Cardiac septum (tissue), 1 donor: ENCODE measurements at regions not wholly inside any gene's neighbourhood (a gene's known extent, or its start where the extent isn't known, plus 50 kb on each side); places are given as distances from the start of the nearest gene placed in this dataset.

Experiments used
- DNase-seq: peaks from one replicate; pipeline ENCODE4 v3.0.0-alpha.2; 2020; ENCODE audit warnings: low spot score
- intact Hi-C: fragments of 100-400 bp; cut with DNase I; formaldehyde crosslinking; loops from one replicate; pipeline ENCODE4 v1.14.0; 2022
- donor health status: DM: no; HTN: no; CAD: no.

- intact Hi-C loops = loop anchor here (10.0 kb wide), 1 partner anchor 303 kb away; no protein-coding TSS in a partner anchor
- no peak for DNase-seq
Measured at GRCh38 chr13:34657716-34658115, 284.4 kb upstream of the NBEA start.

DNA sequence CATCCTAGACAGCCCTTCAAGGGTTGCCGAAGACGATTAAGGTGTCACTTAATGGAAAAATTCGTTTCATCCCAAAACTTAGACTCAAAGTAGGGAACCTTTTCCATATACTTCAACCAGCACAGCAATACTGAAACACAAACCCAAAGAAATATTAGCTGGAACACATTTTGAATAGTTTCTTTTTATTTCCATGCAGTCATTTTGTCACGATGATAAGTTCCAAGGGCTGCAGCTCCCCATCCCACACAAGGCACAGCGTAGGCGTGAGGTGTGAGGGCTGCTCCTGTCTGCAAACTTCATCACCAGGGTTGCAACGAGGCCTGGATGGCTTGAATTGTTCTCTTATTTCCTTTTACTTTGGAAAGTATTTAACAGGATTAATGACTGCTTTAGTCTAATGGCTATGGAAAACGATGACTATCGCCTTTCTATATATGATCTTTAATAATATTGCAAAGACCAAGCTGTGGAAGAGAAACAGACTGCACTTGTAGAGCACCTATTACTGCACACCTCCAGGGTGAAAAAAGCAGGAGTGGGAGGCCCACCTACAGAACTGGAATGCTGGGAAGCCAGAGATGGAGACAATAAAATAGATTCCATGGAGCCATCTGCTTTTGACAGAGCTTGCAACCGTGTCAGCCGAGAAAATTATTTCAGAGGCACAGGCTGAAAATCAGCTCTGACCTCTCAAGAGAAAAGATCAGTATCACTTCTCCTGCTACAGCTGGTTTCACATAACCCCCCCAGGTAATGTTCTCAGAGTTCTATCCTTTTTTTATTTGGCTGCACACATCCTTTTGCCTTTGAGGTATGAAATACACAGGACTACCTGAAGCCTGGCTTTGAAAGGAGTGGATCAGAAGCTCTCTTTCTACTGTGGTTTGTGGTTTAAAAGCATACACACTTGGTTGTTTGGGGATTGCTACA is 274.5 kb upstream of the NBEA start:
- no peak for DNase-seq
- intact Hi-C loops = no loop called here

GRCh38 chr13:34671137-34671536 is 270.9 kb upstream of the NBEA start:
- no peak for DNase-seq
- intact Hi-C loops = loop anchor here (2.0 to 5.0 kb wide), 2 partner anchors 61 to 78 kb away; no protein-coding TSS in a partner anchor

DNA sequence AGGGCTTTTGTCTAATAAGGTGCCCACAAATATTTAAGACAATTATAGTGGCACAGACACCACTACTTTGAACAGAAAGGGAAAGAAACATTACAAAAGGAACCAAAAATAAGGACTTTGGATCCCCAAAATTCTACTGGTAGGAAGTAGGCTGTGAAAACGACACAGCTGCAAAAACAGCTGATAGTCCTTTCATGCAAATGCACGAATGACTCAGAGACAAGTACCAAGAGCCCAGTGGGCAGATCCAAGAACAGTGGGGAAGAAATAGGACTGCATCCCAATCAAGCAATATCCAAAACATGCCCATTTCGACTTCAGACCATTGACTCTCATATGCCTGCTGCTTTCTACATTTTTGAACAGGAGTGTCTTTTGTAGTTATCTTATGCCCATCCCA is 269.4 kb upstream of the NBEA start:
- intact Hi-C loops = loop anchor here (5.0 kb wide), 1 partner anchor 60 kb away; no protein-coding TSS in a partner anchor
- no peak for DNase-seq

- intact Hi-C loops = no loop called here
- no peak for DNase-seq
Measured at GRCh38 chr13:34675626-34676025, 266.4 kb upstream of the NBEA start.

DNA sequence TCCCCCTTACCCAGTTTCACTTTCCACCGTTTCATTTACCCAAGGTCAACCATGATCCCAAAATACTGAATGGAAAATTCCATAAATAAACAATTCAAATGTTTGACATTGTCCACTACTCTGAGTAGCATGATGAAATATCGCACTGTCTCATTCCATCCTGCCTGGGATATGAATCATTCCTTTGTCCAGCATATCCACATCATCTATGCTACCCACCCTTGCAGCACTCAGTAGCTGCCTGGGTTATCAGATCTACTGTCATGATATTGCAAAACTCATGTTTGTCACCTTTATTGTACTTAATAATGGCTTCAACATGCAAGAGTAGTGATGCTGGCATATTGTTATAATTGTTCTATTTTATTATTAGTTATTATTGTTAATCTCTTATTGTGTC is 263.9 kb upstream of the NBEA start:
- no peak for DNase-seq
- intact Hi-C loops = no loop called here

- DNase-seq = no peak
- intact Hi-C loops = no loop called here
Measured at GRCh38 chr13:34681405-34681955, 260.6 kb upstream of the NBEA start.

DNA sequence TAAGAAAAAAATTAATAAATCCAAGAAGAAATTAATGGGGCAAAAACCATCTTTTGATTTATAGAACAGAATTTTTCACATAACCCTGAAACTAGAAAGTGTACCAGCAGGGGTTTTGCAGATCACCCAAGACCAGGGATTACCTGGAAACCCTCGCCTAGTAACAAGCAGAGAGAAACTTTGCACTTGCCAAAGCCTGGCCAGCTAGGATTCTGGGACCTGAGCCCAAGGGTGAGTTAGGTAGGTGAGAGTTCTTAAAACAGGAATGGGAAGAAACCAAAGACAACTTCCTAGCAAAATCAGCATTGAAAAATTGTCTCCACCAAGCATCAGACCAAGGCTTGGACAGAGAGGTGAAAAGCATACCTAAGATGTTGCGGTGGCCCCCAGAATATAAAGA is 247.0 kb upstream of the NBEA start:
- intact Hi-C loops = no loop called here
- no peak for DNase-seq

GRCh38 chr13:34696296-34696695 is 245.8 kb upstream of the NBEA start:
- no peak for DNase-seq
- intact Hi-C loops = no loop called here

DNA sequence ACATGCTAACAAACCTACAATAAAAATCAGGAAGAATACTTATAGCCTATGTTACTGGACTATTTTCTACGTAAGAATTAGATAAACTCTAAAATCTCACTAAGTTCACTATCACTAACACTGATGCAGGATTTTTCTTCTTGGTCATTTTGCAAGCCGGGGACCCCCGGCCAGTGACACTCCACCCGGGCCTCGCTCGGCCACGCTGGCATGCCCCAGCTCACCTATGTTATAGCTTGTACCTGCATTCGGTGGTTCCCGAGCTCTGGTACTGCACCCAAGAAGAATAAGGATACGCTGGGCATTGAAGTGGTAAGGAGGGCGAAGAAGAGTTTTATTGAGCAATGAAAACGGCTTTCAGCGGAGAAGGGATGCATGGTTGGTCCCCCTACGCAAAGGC is 245.3 kb upstream of the NBEA start:
- intact Hi-C loops = no loop called here
- DNase-seq = no peak

- DNase-seq = no peak
- intact Hi-C loops = no loop called here
Measured at GRCh38 chr13:34698945-34699344, 243.1 kb upstream of the NBEA start.

GRCh38 chr13:34700155-34700554 is 241.9 kb upstream of the NBEA start:
- no peak for DNase-seq
- intact Hi-C loops = no loop called here

DNA sequence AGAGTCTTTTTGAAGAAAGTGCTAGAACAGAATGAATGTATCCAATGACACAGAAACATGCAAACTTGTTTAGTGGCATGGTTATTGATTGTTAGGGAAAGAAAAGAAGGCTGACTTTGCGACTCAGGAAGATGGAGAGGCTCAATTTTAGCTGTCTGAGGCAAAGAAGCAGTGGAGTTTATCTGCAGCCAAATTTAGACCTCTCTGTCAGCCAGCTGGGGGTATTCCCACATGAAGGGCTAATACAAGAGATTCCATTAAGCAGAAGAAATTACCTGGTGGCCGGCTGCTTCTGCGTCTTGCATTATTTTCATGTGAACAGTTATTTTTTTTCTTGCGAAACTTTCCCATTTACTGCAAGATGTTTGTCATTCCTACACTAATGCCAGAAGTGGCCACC is 240.2 kb upstream of the NBEA start:
- no peak for DNase-seq
- intact Hi-C loops = no loop called here

DNA sequence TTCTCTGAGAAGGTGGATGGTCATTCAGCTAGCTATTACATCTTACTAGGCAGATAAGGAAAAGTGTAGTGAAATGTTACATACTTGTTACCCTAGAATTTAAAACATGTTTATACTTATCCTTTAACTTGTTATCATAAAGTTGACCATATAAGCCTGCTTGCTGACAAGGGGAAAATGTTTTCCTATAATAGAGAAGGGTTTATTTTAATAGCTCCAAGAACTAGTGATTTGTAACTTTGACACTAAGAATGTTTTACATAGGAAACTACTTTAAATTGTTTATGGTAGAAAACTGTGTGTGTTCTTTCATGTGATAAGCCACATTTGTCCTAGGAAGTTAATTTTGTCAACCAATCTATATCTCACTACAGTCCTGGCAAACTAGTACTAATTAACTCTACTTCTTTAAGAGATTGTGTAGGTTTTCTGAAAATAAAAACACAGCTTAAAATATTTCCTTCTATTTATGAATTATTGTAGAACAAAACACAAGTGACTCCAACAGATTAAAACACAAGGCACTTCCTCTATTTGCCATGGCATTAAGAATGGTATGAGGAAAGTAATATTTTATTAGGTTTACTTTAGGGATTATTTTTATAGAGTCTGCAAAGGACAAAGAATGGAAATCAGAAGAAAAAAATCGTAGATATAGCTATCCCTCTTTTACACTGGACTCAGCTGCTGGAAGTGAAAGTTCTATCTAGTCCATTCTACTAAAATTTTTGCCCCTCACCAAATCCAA is 233.3 kb upstream of the NBEA start:
- no peak for DNase-seq
- intact Hi-C loops = no loop called here

GRCh38 chr13:34719060-34719875 is 222.8 kb upstream of the NBEA start:
- no peak for DNase-seq
- intact Hi-C loops = no loop called here

DNA sequence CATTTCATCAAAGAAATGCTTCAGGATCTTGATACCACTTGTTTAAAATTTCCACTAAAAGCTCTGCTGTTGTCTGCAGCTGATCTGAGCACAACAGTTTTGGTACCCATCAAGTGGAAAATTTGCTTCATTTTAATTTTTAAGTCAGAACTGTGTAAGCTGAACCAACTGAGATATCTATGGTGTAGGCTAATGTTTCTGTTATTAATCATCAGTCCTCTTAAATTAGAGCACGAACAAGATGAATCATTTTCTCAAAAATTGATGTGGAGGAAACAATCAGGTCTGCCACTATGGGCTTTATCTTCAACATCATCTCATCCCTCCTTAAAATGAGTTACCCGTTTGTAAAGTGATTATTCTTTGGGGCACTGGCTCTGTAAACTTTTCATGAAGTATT is 221.5 kb upstream of the NBEA start:
- intact Hi-C loops = no loop called here
- no peak for DNase-seq

- intact Hi-C loops = no loop called here
- DNase-seq = no peak
Measured at GRCh38 chr13:34721631-34722595, 220.2 kb upstream of the NBEA start.

- intact Hi-C loops = no loop called here
- no peak for DNase-seq
Measured at GRCh38 chr13:34722922-34723321, 219.1 kb upstream of the NBEA start.
